ENCODE measurements at regions not wholly inside any gene's neighbourhood (a gene's known extent, or its start where the extent isn't known, plus 50 kb on each side); places are given as distances from the start of the nearest gene placed in this dataset.

GRCh38 chr6:141667580-141668309 lies 465.0 kb upstream of the GJE1 start:
- DNase-seq = no peak

DNA sequence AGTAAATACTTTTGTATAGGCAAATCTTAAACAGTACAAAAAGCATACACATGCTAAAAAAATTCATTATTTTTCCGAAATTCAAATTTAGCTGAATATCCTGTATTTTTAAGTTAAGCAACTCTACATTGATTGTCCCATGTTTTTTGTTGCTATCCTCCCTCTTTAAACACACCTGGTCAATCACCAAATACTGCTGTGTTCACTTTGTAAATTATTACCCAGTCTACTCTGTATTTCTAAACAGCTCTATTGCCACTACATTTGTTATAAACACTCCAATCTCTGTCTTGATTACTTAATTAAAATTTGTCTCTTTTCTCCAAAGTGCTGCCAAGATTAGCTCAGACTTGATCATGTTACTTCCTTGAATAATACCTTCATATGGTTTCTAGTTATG lies 466.5 kb upstream of the GJE1 start:
- no peak for DNase-seq

DNA sequence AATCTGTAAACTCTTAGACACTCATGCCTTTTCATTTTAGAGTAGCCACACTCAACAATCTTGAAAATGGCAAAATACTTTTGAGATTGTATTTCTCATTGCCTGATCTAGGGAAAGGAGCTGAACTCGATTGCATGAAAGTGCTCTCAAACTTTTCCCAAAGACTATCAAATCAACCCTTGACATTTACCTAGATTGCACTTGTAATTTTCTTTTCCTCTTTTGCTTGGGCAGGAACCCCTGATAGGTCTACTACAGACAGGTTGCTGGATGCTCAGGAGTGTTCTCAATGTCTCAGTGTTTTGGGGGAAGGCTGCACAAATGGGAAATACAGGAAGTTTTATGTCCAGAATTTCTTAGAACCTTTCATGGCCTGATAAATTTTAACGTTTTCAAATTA lies 468.0 kb upstream of the GJE1 start:
- no peak for DNase-seq

GRCh38 chr6:141659582-141659981 lies 473.1 kb upstream of the GJE1 start:
- DNase-seq = no peak

DNA sequence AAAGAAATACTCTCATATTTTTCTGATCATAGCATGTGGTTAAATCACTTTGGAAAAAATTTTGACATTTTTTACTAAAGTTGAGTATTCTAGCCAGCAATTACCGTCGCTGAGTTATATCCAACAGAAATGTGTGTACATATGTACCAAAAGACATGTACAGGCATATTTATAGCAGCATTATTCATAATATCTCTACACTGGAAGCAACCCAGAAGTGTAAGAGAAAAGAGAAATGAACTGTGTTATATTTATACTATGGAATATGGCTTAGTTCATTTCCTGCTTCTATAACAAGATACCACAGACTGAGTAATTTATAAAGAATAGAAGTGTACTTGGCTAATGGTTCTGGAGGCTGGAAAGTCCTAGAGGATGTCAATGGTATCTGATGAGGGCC lies 474.0 kb upstream of the GJE1 start:
- DNase-seq = no peak

DNA sequence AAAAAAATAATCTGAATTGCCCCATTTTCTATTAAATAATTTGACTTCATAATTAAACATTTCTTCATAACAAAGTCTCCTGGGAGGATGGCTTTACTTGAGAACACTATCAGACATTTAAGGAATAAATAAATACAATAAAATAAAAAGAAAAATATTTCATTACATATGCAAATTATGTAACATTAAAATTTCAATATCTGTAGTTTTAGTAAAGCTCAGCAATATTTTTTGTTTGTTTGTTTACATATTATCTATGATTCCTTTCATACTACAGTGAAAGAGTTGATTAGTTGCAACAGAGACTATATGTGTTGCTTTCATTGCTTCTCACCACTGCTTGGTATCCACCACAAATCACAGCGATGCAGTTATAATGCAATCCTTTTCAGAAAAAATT lies 474.9 kb upstream of the GJE1 start:
- no peak for DNase-seq

- DNase-seq = no peak
These were observed 479.1 kb upstream of the GJE1 start for GRCh38 chr6:141653590-141653989.

- DNase-seq = no peak
These were observed 490.8 kb upstream of the GJE1 start for GRCh38 chr6:141641951-141642350.

DNA sequence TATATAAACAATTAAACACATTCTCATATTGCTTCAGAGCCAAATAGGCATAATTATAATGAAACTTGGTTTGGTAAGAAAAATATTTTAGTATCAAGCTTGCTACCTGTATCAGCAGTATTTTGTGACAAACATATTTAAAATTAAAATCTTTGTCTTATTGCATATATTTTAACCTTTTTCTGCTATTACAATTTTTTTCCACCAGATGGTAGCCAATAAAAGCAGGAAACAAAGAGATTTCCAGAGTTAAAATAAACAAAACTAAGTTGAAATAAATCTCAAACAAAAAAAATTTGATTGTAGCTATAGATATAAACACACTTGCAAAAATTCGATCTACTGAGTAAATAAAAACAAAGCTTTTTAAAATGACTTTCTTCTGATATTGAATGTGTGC lies 491.3 kb upstream of the GJE1 start:
- DNase-seq = no peak

DNA sequence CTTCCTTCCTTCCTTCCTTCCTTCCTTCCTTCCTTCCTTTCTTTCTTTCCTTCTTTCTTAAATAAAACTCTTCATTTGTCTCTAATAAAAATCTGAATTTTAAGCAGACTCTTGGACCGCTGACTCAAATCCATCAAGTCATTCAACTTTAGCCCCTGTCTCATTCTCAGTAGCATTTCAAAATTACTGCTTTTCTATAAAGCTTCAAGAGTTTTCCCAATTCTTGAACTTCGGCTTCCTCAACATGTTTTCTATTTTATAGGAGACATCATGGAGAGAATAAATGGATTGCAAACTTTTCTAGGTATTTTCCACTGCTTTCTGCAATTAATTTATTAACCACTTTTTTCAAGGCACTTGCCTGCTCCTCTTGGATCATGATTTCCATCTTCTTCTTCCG lies 497.1 kb upstream of the GJE1 start:
- no peak for DNase-seq

DNA sequence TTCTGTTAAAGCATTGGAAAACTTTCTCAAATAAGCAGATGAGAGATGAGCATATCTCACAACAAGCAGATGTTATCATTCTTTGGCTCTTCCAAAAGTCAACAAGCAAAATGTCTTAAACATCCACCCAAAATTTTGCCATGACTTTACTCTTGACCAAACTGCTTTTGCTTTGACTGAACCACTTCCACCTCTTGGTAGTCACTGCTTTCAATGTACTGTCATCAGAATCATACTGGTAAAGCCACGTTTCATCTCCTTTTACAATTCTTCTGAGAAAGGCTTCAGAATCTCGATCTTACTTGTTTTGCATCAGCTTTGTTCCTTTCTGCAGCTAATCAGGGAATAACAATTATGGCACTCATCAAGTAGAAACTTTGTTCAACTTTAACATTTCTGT lies 498.5 kb upstream of the GJE1 start:
- no peak for DNase-seq

DNA sequence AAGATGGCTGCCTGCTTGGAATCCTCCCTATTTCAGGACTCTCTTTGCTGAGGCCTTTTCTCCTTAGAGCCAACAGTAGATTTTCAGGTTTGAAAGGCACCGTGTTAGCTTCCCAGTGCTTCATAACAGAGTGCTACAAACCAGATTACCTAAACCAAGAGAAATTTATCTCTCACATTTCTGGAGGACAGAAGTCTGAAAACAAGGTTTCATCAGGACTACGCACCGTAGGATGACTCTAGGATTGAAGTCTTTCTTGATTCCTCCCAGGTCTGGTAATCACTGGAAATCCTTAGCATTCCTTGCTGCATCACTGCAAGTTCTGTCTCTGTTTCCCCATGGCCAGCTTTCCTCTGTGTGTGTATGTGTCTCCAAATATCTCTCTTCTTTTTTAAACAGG lies 508.4 kb upstream of the GJE1 start:
- DNase-seq = no peak

- DNase-seq = no peak
These were observed 514.5 kb upstream of the GJE1 start for GRCh38 chr6:141618180-141618581.

GRCh38 chr6:141610741-141611140 lies 522.0 kb upstream of the GJE1 start:
- no peak for DNase-seq

DNA sequence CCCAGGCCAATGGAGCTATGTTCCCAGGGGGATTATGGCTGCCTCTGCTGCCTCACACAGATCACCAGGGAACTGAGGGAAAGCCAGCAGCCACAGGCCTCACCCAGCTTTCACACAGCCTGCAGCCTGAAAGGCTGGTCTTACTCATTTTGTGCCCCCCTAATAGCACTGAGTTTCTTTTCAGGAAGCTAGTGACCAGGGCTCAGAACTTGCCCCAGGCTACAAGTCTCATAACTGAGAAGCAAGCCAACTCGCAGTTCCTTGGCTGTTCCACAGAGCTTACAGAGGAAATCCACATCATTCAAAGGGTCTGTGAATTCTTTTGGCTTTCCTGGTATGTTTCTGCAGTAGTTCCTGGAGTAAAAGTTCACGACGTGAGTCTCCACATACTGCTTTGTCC lies 524.8 kb upstream of the GJE1 start:
- DNase-seq = no peak

DNA sequence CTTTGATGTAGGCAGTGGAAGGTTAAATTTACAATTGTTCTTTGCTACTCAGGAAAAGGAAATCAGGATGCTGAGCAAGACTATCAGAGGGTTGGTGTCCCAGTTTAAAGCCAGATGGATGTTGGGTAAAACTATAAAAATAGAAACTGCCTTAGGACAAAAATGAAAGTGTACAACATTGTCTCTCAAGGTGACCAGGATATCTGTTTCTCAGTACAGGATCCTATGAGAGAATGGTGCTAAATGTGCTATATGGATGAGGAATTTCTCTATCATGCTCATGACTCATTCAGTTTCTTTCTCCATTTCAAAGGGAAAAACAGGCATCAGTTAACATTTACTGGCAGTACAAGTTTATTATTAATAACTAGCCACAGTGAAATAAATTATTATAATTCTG lies 534.2 kb upstream of the GJE1 start:
- DNase-seq = no peak

- DNase-seq = no peak
These were observed 537.9 kb upstream of the GJE1 start for GRCh38 chr6:141594874-141595273.

DNA sequence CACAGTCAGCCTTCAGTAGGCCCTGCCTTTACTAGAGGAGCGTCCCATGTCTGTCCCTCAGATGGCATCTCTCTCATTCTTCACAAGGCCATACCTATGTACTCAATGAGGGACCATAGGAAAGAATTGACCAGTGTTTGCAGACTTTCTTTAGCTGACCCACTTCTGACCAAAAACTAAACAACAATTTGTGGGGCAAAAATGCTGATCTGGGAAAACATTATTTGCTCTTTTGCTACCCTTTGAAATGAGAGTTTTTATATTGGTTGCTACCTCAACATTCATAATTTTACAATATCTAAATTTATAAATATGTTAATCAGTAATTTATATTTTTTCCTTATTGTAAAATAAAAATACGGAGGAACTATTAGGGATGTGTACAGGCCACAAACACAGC lies 539.4 kb upstream of the GJE1 start:
- DNase-seq = no peak

- no peak for DNase-seq
These were observed 545.1 kb upstream of the GJE1 start for GRCh38 chr6:141587482-141588266.

GRCh38 chr6:141580988-141581552 lies 551.7 kb upstream of the GJE1 start:
- DNase-seq = no peak

- DNase-seq = no peak
These were observed 552.6 kb upstream of the GJE1 start for GRCh38 chr6:141580131-141580530.

GRCh38 chr6:141576751-141577150 lies 556.0 kb upstream of the GJE1 start:
- DNase-seq = no peak

DNA sequence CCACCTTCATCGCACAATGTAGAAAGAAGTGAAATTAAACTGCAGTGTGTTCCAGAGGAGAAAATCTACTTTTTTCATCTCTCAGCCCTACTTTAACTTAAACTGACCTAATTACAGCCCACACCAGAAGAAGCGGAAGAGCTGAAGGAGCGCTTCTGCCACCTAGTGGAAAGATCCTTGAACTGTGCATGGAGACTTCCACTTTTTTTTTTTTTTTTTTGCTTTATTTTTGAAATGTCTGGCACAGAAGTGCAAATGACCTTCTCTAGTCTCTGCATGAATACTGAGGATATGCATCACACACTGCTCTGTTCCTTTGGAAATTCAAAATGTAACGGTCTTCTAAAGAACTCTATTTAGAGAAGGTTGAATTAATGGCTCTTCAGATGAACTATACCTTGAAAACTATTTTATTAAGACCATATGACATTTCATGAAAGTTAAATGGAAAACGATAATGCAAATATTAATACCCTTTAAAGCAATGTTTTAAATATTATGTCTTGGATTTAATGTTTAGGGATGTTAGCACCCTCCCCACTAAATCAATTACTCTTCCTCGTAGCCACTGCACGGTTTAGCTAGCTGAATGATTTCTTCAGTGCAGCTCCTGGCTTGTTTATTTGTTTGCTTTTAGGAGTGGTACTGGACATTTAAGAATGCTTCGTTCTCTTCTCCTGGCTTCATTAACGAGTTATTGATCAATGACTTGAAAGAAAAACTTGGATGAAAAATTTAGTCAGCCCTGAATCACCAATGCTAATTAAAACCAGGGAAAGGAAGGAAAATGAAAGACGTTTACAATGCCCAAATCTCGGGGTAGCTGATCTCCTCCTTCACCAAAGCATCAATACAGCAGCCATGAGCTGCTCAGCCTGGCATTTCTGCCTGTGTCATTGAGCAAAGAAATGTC lies 569.6 kb upstream of the GJE1 start:
- DNase-seq = peak; percentile 73

Measured in NCI-H345 (cell line).